K562 (cell line): ENCODE measurements at regions not wholly inside any gene's neighbourhood (a gene's known extent, or its start where the extent isn't known, plus 50 kb on each side); places are given as distances from the start of the nearest gene placed in this dataset.

ENCODE experiments used
- ATAC-seq: fragments of 200-7000 bp; cut with Tn5 transposase; 3 replicates; pipeline ENCODE4 v1.9.1; 2020; ENCODE audit warnings: moderate library complexity
- BruUV-seq: library from RNA; stranded (reverse); fragments of 400-500 nt; replicated peaks from 2 replicates; lab custom pipeline; 2021; lab: Mats Ljungman, UMichigan
- CTCF ChIA-PET: fragments of 300-600 bp; formaldehyde crosslinking; extraction: SDS; loops from one replicate; lab custom pipeline; 2021; ENCODE audit warnings: low intra/inter-chr PET ratio; lab: Yijun Ruan, JAX
- POLR2A ChIA-PET: fragments of 300-600, 350-650 bp; sonication (Branson Sonifier 250); formaldehyde crosslinking; extraction: SDS; loops from one replicate; lab custom pipeline; 2021; ENCODE audit warnings: antibody characterized with exemption, inconsistent platforms; lab: Yijun Ruan, JAX
- DNase-seq, 4 experiments: peaks; one replicate each; pipeline versions ENCODE4 v3.0.0 to v3.0.0-alpha.2; 2011 to 2018; ENCODE audit warnings: low spot score in 3 of 4, mixed read lengths in 3 of 4; ENCODE audit errors: extremely low read depth in 1 of 4
- FAIRE-seq: peaks from 2 replicates; lab custom pipeline; 2011; peaks lifted over from hg19 to GRCh38; lab: Jason Lieb, UNC
- H2AFZ ChIP-seq: 2 replicates; pipeline ENCODE4 v1.6.0; 2011; ENCODE audit warnings: low read depth, low read length, control low read depth, inconsistent platforms
- H3K27ac ChIP-seq: fragments of 200-600 bp; 3 replicates; pipeline ENCODE4 v1.8.0; 2011; ENCODE audit warnings: low read depth, mild to moderate bottlenecking, control low read depth, inconsistent platforms, low read length, moderate library complexity, mixed read lengths; ENCODE audit errors: extremely low read depth
- H3K27me3 ChIP-seq, 2 experiments: fragments of 300-600 bp in 1 of 2; 2 replicates in 1 of 2; 3 replicates in 1 of 2; pipeline versions ENCODE4 v1.6.0 to v1.8.0; 2011; ENCODE audit warnings: inconsistent platforms in 2 of 2, low read length in 2 of 2, mild to moderate bottlenecking in 1 of 2, mixed read lengths in 1 of 2, moderate library complexity in 1 of 2; ENCODE audit not compliant: control insufficient read depth in 2 of 2, insufficient read depth in 2 of 2
- H3K36me3 ChIP-seq: fragments of 300-600 bp; 3 replicates; pipeline ENCODE4 v1.8.0; 2011; ENCODE audit warnings: mild to moderate bottlenecking, low read length, inconsistent platforms; ENCODE audit not compliant: control insufficient read depth, insufficient read depth
- H3K4me1 ChIP-seq, 2 experiments: fragments of 200-600 bp in 1 of 2; replicated peaks in 1 of 2; 2 replicates in 1 of 2; 3 replicates in 1 of 2; pipeline versions ENCODE4 v1.5.1 to v1.8.0; 2011; ENCODE audit warnings: inconsistent platforms in 2 of 2, low read length in 2 of 2, mild to moderate bottlenecking in 1 of 2, mixed read lengths in 1 of 2, moderate library complexity in 1 of 2; ENCODE audit not compliant: control insufficient read depth in 2 of 2, insufficient read depth in 2 of 2
- H3K4me2 ChIP-seq: 2 replicates; pipeline ENCODE4 v1.6.1; 2011; ENCODE audit warnings: low read length, control low read depth, inconsistent platforms, mixed read lengths; ENCODE audit not compliant: insufficient read depth
- H3K4me3 ChIP-seq: fragments of 200-600 bp; sonication (generic), shearing (Covaris generic); 2 replicates; pipeline ENCODE4 v1.5.1; 2016; ENCODE audit warnings: control low read depth, inconsistent platforms
- H3K79me2 ChIP-seq: fragments of 200-600 bp; 3 replicates; pipeline ENCODE4 v1.8.0; 2011; ENCODE audit warnings: low read length, inconsistent platforms; ENCODE audit not compliant: control insufficient read depth, insufficient read depth
- H3K9ac ChIP-seq, 2 experiments: 2 replicates each; pipeline versions ENCODE4 v1.6.0 to v1.6.1; 2011; ENCODE audit warnings: low read depth in 2 of 2, low read length in 2 of 2, control low read depth in 1 of 2, inconsistent platforms in 1 of 2, mild to moderate bottlenecking in 1 of 2, mixed read lengths in 1 of 2; ENCODE audit not compliant: insufficient read depth in 1 of 2
- H3K9me1 ChIP-seq: one replicate; pipeline ENCODE4 v1.6.0; 2011; ENCODE audit warnings: inconsistent platforms, mild to moderate bottlenecking, low read length, moderate library complexity; ENCODE audit not compliant: control insufficient read depth, insufficient read depth
- H3K9me3 ChIP-seq: replicated peaks from 2 replicates; pipeline ENCODE4 v1.5.1; 2011; ENCODE audit warnings: low read depth, low read length, inconsistent platforms; ENCODE audit not compliant: control insufficient read depth, insufficient read depth
- H4K20me1 ChIP-seq: replicated peaks from 2 replicates; pipeline ENCODE4 v1.6.1; 2011; ENCODE audit warnings: low read length, inconsistent platforms, mixed read lengths; ENCODE audit not compliant: control insufficient read depth, insufficient read depth
- CHD2 ChIP-seq: IDR thresholded peaks from 2 replicates; pipeline ENCODE4 v1.6.1; 2011; ENCODE audit warnings: low read depth, low read length
- CREM ChIP-seq: IDR thresholded peaks from 2 replicates; pipeline ENCODE4 v1.6.1; 2014; ENCODE audit warnings: antibody characterized with exemption, low read depth
- GTF2E2 ChIP-seq: fragments of 200-800 bp; sonication (Bioruptor generic); IDR thresholded peaks from 2 replicates; pipeline ENCODE4 v1.6.1; 2016; ENCODE audit warnings: missing genetic modification characterization, missing compliant biosample characterization
- IRF2 ChIP-seq: sonication (generic); formaldehyde crosslinking; IDR thresholded peaks from 2 replicates; pipeline ENCODE4 v1.8.1; 2022; ENCODE audit warnings: mild to moderate bottlenecking, missing genetic modification reagents
- KDM5B ChIP-seq: fragments of 200-600 bp; sonication (generic); IDR thresholded peaks from 2 replicates; pipeline ENCODE4 v1.6.1; 2012; ENCODE audit warnings: low read depth, mild to moderate bottlenecking, moderate library complexity, low read length, control low read depth, inconsistent platforms; ENCODE audit not compliant: insufficient replicate concordance
- PML ChIP-seq: IDR thresholded peaks from 2 replicates; pipeline ENCODE4 v1.6.1; 2012; ENCODE audit warnings: low read length, inconsistent platforms
- PURB ChIP-seq: sonication (generic); formaldehyde crosslinking; IDR thresholded peaks from 2 replicates; pipeline ENCODE4 v1.9.0; 2021; ENCODE audit warnings: low read depth, mild to moderate bottlenecking, missing genetic modification reagents
- PYGO2 ChIP-seq: fragments of 450-650 bp; IDR thresholded peaks from 2 replicates; pipeline ENCODE4 v1.6.1; 2016; ENCODE audit warnings: mild to moderate bottlenecking, missing genetic modification characterization, moderate library complexity, missing compliant biosample characterization
- RNF2 ChIP-seq: sonication (generic); IDR thresholded peaks from 2 replicates; pipeline ENCODE4 v1.6.1; 2016
- SMAD4 ChIP-seq: fragments of 250-450 bp; sonication (Bioruptor Pico); conservative IDR thresholded peaks from 2 replicates; pipeline ENCODE4 v1.8.0; 2021; ENCODE audit warnings: inconsistent platforms, mild to moderate bottlenecking, moderate library complexity
- SRSF1 ChIP-seq: fragments of 200-400 bp; formaldehyde crosslinking; IDR thresholded peaks from 2 replicates; pipeline ENCODE4 v1.6.1; 2017; ENCODE audit warnings: mild to moderate bottlenecking, low read depth, low read length, moderate library complexity
- YBX1 ChIP-seq: fragments of 450-650 bp; IDR thresholded peaks from 2 replicates; pipeline ENCODE4 v1.7.1; 2016; ENCODE audit warnings: mild to moderate bottlenecking
- ZC3H11A ChIP-seq: IDR thresholded peaks from 2 replicates; pipeline ENCODE4 v1.6.1; 2012; ENCODE audit warnings: low read depth, low read length, improper control_type of control experiment
- WGBS: fragments of 100-300 bp; shearing (Covaris generic); methylation state at CpG from one replicate; pipeline ENCODE4 v1.1.6; 2016; ENCODE audit warnings: low coverage, mixed read lengths; ENCODE audit not compliant: insufficient coverage; ENCODE audit errors: missing lambda C conversion rate; 5-methylcytosine and 5-hydroxymethylcytosine counted together
- in situ Hi-C: fragments of 300-500 bp; cut with MboI; formaldehyde crosslinking; loops from 4 replicates; pipeline ENCODE4 v1.15.0; 2018; ENCODE audit warnings: inconsistent platforms, mixed read lengths
- intact Hi-C: fragments of 100-400 bp; cut with micrococcal nuclease; formaldehyde crosslinking; loops from 2 replicates; pipeline ENCODE4 v1.14.2; 2022
- TF ChIP-seq, protein P1 (sequence below): fragments of 450-650 bp; formaldehyde crosslinking; IDR thresholded peaks from 2 replicates; pipeline ENCODE4 v1.4.0; 2022; ENCODE audit warnings: missing genetic modification characterization
- TF ChIP-seq, protein P2 (sequence below): fragments of 200-800 bp; sonication (Bioruptor generic); IDR thresholded peaks from 2 replicates; pipeline ENCODE4 v1.6.1; 2017; ENCODE audit warnings: missing genetic modification characterization, missing compliant biosample characterization

DNA sequence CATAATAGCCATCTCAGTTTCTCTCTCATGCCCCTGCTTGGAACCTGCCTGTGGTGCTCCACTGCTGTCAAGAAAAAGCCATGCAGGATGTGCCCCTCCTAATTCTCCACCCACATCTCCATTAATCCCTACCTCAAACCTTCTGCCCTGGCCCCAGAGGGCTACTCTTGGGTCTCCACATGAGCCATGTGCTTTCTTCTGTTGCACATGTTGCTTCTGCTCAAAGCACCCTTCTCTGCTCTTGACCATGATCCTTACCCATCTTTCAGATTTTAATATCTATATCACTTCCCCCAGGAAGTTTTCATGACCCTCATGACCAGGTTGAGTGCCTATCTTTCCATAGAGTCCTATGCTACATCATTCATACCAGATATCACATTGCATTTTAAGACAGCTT, 514.2 kb downstream of the RPS24 start:
- Histone ChIP-seq H3K36me3 (no peaks in the 10 kb centered on the region), H3K4me2 (no peak overlapping the region), H3K79me2 (no peaks in the 10 kb centered on the region), H3K4me3 (no peak overlapping the region), H3K27me3 (peaks cover 2 to 34% of the 10 kb centered on the region in 2 experiments; a peak in 3 of 5 replicates), H3K9me3 (no peaks in the 10 kb centered on the region), H3K27ac (no peak overlapping the region), H2AFZ (no peak overlapping the region), H4K20me1 (peaks cover 4% of the 10 kb centered on the region; the same call in 1 of the 2 replicates), H3K9ac (no peak overlapping the region), H3K4me1 (no peaks in the 10 kb centered on the region), H3K9me1 (no peaks in the 10 kb centered on the region)
- ChIA-PET POLR2A (interaction anchor here (0.6 to 1.2 kb wide), 2 partner anchors 12 to 16 kb away, joined by 3 read pairs; no protein-coding TSS in a partner anchor), CTCF (no interaction called here)
- no TSS peak for BruUV-seq
- in situ Hi-C loops (no loop called here), intact Hi-C loops (no loop called here)
- no peak for TF ChIP-seq SMAD4 (CRISPR knock-in tag)
- TF ChIP-seq YBX1: no peak
- TF ChIP-seq ZC3H11A: no peak
- no peak for TF ChIP-seq CREM
- no peak for TF ChIP-seq PML
- TF ChIP-seq RNF2: no peak
- ATAC-seq: no peak
- DNase-seq: no peak
- FAIRE-seq: no peak

DNA sequence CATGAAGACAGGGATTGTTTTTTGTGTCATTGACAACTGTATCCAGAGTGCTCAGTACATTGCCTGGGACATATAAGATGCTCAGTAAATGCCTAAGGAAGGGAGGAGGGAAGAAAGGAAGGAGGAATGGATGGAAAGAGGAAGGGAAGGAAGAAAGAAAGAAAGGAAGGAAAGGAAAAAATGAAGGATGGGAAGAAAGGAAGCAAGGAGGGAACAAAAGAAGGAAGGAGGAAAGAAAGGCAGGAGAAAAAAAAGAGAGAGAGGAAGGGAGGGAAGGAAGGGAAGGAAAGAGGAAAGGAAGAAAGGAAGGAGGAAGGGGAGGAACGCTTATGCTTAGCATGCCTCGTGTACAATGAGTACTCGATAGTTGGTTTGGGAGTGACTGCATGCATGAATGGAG, 514.7 kb downstream of the RPS24 start:
- Histone ChIP-seq H3K9me3 (no peaks in the 10 kb centered on the region), H3K9ac (no peak overlapping the region), H3K27me3 (peaks cover 2 to 31% of the 10 kb centered on the region in 2 experiments; a peak in 3 of 5 replicates), H3K79me2 (no peaks in the 10 kb centered on the region), H3K36me3 (no peaks in the 10 kb centered on the region), H3K4me1 (no peaks in the 10 kb centered on the region), H3K9me1 (no peaks in the 10 kb centered on the region), H3K27ac (no peak overlapping the region), H3K4me2 (no peak overlapping the region), H4K20me1 (peaks cover 4% of the 10 kb centered on the region; the same call in 1 of the 2 replicates), H3K4me3 (no peak overlapping the region), H2AFZ (no peak overlapping the region)
- BruUV-seq: no TSS peak
- CTCF ChIA-PET: no interaction called here
- WGBS: 0% methylated on average over 3 of the region's 3 CpGs
- in situ Hi-C loops: no loop called here
- ATAC-seq: no peak
- POLR2A ChIA-PET: interaction anchor here (0.7 to 1.2 kb wide), 2 partner anchors 12 to 487 kb away, joined by 3 read pairs; no protein-coding TSS in a partner anchor
- no peak for FAIRE-seq
- no peak for DNase-seq
- intact Hi-C loops: no loop called here
- TF ChIP-seq, protein P1, sequence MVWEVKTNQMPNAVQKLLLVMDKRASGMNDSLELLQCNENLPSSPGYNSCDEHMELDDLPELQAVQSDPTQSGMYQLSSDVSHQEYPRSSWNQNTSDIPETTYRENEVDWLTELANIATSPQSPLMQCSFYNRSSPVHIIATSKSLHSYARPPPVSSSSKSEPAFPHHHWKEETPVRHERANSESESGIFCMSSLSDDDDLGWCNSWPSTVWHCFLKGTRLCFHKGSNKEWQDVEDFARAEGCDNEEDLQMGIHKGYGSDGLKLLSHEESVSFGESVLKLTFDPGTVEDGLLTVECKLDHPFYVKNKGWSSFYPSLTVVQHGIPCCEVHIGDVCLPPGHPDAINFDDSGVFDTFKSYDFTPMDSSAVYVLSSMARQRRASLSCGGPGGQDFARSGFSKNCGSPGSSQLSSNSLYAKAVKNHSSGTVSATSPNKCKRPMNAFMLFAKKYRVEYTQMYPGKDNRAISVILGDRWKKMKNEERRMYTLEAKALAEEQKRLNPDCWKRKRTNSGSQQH (CRISPR knock-in tag): peak; percentile 23; the same call in 1 of the 2 replicates
- TF ChIP-seq IRF2 (CRISPR knock-in tag): no peak
- TF ChIP-seq SRSF1: no peak
- no peak for TF ChIP-seq CHD2
- TF ChIP-seq GTF2E2 (tag): no peak
- TF ChIP-seq, protein P2, sequence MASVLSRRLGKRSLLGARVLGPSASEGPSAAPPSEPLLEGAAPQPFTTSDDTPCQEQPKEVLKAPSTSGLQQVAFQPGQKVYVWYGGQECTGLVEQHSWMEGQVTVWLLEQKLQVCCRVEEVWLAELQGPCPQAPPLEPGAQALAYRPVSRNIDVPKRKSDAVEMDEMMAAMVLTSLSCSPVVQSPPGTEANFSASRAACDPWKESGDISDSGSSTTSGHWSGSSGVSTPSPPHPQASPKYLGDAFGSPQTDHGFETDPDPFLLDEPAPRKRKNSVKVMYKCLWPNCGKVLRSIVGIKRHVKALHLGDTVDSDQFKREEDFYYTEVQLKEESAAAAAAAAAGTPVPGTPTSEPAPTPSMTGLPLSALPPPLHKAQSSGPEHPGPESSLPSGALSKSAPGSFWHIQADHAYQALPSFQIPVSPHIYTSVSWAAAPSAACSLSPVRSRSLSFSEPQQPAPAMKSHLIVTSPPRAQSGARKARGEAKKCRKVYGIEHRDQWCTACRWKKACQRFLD (CRISPR knock-in tag): no peak
- TF ChIP-seq PYGO2 (tag): no peak
- TF ChIP-seq KDM5B: no peak
- TF ChIP-seq PURB (CRISPR knock-in tag): no peak
